SU-DHL-6 (cell line): ENCODE measurements at regions not wholly inside any gene's neighbourhood (a gene's known extent, or its start where the extent isn't known, plus 50 kb on each side); places are given as distances from the start of the nearest gene placed in this dataset.

Experiments
- H2AFZ ChIP-seq: fragments of 200-600 bp; sonication (generic); 2 replicates; pipeline ENCODE4 v1.6.1; 2014; ENCODE audit warnings: low read depth, mild to moderate bottlenecking, moderate library complexity, mixed read lengths, antibody characterized with exemption, low read length; ENCODE audit not compliant: severe bottlenecking
- H3F3A ChIP-seq: fragments of 200-600 bp; shearing (Covaris generic); 2 replicates; pipeline ENCODE4 v1.6.0; 2016; ENCODE audit warnings: antibody characterized with exemption, mild to moderate bottlenecking; ENCODE audit not compliant: insufficient read depth
- H3K27ac ChIP-seq: fragments of 200-600 bp; sonication (generic); 2 replicates; pipeline ENCODE4 v1.5.1; 2016; ENCODE audit warnings: low read depth, mild to moderate bottlenecking, low read length, moderate library complexity, mixed read lengths
- H3K27me3 ChIP-seq: fragments of 200-600 bp; sonication (generic), shearing (Covaris generic); 2 replicates; pipeline ENCODE4 v1.6.0; 2014; ENCODE audit warnings: mild to moderate bottlenecking, low read length
- H3K36me3 ChIP-seq: fragments of 200-600 bp; sonication (generic); 2 replicates; pipeline ENCODE4 v1.6.1; 2014; ENCODE audit warnings: mild to moderate bottlenecking, low read length, mixed read lengths
- H3K4me2 ChIP-seq: fragments of 300-600, 200-600 bp; shearing (Covaris generic), sonication (generic); 2 replicates; pipeline ENCODE4 v1.6.0; 2014; ENCODE audit warnings: low read length, low read depth, mild to moderate bottlenecking; ENCODE audit not compliant: poor library complexity, severe bottlenecking
- H3K4me3 ChIP-seq: fragments of 200-600 bp; sonication (generic); 2 replicates; pipeline ENCODE4 v1.5.1; 2014; ENCODE audit warnings: antibody characterized with exemption, low read length, mild to moderate bottlenecking, mixed read lengths; ENCODE audit not compliant: insufficient read depth, poor library complexity, severe bottlenecking
- H3K79me2 ChIP-seq: fragments of 200-600 bp; sonication (generic); 2 replicates; pipeline ENCODE4 v1.6.1; 2014; ENCODE audit warnings: mild to moderate bottlenecking, low read length, moderate library complexity; ENCODE audit not compliant: insufficient read depth
- H3K9ac ChIP-seq: fragments of 200-600 bp; sonication (generic); 2 replicates; pipeline ENCODE4 v1.7.0; 2014; ENCODE audit warnings: mild to moderate bottlenecking, low read length
- H3K9me2 ChIP-seq: fragments of 200-600 bp; sonication (generic); replicated peaks from 2 replicates; pipeline ENCODE4 v1.6.1; 2014; ENCODE audit warnings: low read length; ENCODE audit not compliant: insufficient read depth
- H3K9me3 ChIP-seq: fragments of 200-600 bp; sonication (generic); 2 replicates; pipeline ENCODE4 v1.6.1; 2014; ENCODE audit warnings: low read length, mixed read lengths; ENCODE audit not compliant: insufficient read depth
- H4K20me1 ChIP-seq: fragments of 200-600 bp; sonication (generic); 2 replicates; pipeline ENCODE4 v1.6.1; 2014; ENCODE audit warnings: low read depth, mild to moderate bottlenecking, antibody characterized with exemption, low read length, moderate library complexity, mixed read lengths
- EZH2phosphoT487 ChIP-seq: fragments of 200-600 bp; sonication (generic), shearing (Covaris generic); conservative IDR thresholded peaks from 2 replicates; pipeline ENCODE4 v1.6.1; 2018; ENCODE audit warnings: mild to moderate bottlenecking, antibody characterized with exemption, low read length, moderate library complexity, mixed read lengths
- TF ChIP-seq, protein P1 (sequence below): fragments of 200-600 bp; sonication (generic); IDR thresholded peaks from one replicate; pipeline ENCODE4 v1.5.1; 2017; ENCODE audit warnings: antibody characterized with exemption, mild to moderate bottlenecking, low read length, moderate library complexity; ENCODE audit not compliant: insufficient read depth, poor library complexity, severe bottlenecking

DNA sequence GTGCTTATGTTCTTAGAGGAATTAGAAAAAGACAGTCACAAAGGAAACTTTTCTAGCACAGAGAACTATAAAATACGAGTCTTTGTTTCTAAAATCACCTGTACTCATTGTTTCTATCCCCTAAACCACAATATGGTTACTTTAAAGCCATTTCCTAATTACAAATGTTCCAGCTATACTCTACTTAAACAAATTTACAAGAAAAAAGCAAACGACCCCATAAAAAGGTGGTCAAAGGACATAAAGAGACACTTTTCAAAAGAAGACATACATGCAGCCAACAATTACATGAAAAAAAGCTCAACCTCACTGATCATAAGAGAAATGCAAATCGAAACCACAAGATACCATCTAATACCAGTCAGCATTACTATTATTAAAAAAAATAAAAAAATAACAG lies 447.3 kb downstream of the RAB28 start:
- Histone ChIP-seq H3K4me2 (no peak overlapping the region), H3K27ac (no peak overlapping the region), H3K9me3 (no peaks in the 10 kb centered on the region), H3F3A (no peaks in the 10 kb centered on the region), H3K36me3 (no peaks in the 10 kb centered on the region), H4K20me1 (no peaks in the 10 kb centered on the region), H2AFZ (no peak overlapping the region), H3K27me3 (no peaks in the 10 kb centered on the region), H3K79me2 (no peaks in the 10 kb centered on the region), H3K9me2 (no peaks in the 10 kb centered on the region), H3K4me3 (no peak overlapping the region), H3K9ac (no peak overlapping the region)
- TF ChIP-seq, protein P1, sequence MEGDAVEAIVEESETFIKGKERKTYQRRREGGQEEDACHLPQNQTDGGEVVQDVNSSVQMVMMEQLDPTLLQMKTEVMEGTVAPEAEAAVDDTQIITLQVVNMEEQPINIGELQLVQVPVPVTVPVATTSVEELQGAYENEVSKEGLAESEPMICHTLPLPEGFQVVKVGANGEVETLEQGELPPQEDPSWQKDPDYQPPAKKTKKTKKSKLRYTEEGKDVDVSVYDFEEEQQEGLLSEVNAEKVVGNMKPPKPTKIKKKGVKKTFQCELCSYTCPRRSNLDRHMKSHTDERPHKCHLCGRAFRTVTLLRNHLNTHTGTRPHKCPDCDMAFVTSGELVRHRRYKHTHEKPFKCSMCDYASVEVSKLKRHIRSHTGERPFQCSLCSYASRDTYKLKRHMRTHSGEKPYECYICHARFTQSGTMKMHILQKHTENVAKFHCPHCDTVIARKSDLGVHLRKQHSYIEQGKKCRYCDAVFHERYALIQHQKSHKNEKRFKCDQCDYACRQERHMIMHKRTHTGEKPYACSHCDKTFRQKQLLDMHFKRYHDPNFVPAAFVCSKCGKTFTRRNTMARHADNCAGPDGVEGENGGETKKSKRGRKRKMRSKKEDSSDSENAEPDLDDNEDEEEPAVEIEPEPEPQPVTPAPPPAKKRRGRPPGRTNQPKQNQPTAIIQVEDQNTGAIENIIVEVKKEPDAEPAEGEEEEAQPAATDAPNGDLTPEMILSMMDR = no peak
- no peak for TF ChIP-seq EZH2phosphoT487

DNA sequence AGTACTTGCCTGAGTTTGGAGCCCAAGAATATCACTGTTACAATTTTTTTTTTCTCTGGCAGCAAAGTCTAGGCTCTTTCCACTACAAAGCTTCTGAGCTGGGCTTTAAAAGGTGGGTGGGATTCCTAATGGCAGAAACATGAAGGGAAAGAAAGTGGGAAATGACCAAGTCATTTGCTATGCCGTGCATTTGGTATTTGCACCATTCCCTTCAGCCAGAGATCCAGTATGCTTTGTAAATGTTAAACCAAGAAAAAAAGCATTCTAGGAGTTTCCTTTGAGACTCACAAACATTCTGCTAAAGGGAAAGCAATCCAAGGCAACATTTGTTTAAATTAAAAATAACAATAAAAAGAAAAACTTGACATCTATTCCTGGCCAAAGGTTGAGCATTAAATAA lies 451.2 kb downstream of the RAB28 start:
- no peaks in the 10 kb centered on the region for H3K79me2 ChIP-seq
- H3K27me3 ChIP-seq = no peaks in the 10 kb centered on the region
- H3K9me3 ChIP-seq = no peaks in the 10 kb centered on the region
- no peak overlapping the region for H3K4me3 ChIP-seq
- H3K36me3 ChIP-seq = no peaks in the 10 kb centered on the region
- no peaks in the 10 kb centered on the region for H3F3A ChIP-seq
- H2AFZ ChIP-seq = no peak overlapping the region
- H3K27ac ChIP-seq = no peak overlapping the region
- no peaks in the 10 kb centered on the region for H4K20me1 ChIP-seq
- no peak overlapping the region for H3K4me2 ChIP-seq
- TF ChIP-seq, protein P1 = no peak
- TF ChIP-seq EZH2phosphoT487 = no peak
- H3K9me2 ChIP-seq = no peaks in the 10 kb centered on the region
- H3K9ac ChIP-seq = no peak overlapping the region

DNA sequence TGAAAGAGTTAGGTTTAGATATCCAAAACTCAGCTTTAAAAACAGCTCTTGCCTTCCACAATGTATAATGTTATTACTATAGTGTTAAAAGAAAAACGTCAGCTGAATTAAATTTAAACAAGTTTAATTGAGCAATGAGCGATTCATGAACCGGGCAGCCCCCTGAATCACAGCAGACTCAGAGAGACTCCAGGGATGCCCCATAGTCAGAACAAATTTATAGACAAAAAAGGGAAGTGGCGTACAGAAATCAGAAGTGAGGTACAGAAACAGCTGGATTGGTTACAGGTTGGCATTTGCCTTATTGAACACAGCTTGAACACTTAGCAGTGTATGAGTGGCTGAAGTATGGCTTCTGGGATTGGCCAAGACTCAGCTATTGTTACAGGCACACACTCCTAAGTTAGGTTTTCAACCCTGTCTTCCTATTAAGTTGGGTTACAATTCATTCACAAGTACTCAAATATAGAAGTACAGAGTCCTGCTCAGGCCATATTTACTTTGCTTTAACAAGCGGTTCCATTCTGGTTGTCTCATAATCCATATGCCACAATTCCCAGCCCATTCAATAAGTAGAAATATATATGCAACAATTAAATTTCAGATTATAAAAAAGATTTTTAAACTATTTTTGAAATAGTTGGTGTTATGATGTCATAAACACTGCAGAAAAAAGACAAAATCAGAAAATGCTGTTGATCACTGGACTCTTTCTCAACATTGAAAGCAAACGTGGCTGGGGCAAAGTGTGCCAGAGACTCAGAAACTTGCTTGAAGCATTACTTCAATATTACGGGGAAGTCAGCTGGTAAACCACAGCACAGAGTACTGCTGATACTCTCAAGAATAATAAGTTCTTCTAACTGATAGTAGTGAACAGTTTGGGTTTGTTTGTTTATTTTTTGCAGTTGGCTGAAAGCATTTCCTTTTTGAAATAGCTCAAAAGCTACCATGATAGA lies 459.7 kb downstream of the RAB28 start:
- no peaks in the 10 kb centered on the region for H3K9me3 ChIP-seq
- no peak overlapping the region for H3K4me3 ChIP-seq
- no peak overlapping the region for H3K9ac ChIP-seq
- H2AFZ ChIP-seq = no peak overlapping the region
- no peak overlapping the region for H3K27ac ChIP-seq
- no peaks in the 10 kb centered on the region for H3K79me2 ChIP-seq
- no peaks in the 10 kb centered on the region for H3K9me2 ChIP-seq
- H3K27me3 ChIP-seq = no peaks in the 10 kb centered on the region
- H3F3A ChIP-seq = no peaks in the 10 kb centered on the region
- no peaks in the 10 kb centered on the region for H4K20me1 ChIP-seq
- H3K36me3 ChIP-seq = no peaks in the 10 kb centered on the region
- H3K4me2 ChIP-seq = no peak overlapping the region
- no peak for TF ChIP-seq EZH2phosphoT487
- TF ChIP-seq, protein P1 = no peak
